ENCODE measurements at regions not wholly inside any gene's neighbourhood (a gene's known extent, or its start where the extent isn't known, plus 50 kb on each side); places are given as distances from the start of the nearest gene placed in this dataset.

DNA sequence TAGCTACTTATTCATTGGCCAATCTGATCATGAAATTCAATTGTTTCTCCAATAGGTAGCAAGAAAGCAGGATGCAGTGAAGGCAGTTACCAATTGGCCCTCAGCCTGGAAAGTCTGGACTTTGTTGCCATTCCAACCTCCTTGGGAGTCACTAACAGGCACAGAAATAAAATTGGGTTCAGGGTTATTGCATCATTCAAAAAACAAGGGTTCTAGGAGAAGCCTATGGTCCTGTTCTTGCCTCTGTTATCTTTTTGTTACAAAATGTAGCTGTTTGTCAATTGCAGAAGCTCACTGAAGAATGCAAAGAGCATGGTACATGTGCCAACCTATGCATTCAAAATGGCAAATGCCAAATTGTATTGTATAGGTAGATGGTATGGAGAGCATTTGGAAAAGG is 51.0 kb upstream of the CCNG1 start:
- no peak overlapping the region for H3K9ac ChIP-seq (ENCODE audit: low read length)
- H3K4me2 ChIP-seq (ENCODE audit: low read length), result no peak overlapping the region
- H3K79me2 ChIP-seq (replicated peaks; ENCODE audit: insufficient read depth, low read length), result no peaks in the 10 kb centered on the region
- TF ChIP-seq SMC3 (conservative IDR thresholded peaks at IDR 0.05; ENCODE audit: poor library complexity) (no peak), TAF1 (IDR thresholded peaks at IDR 0.05; ENCODE audit: low read depth) (no peak), POLR2AphosphoS5 (IDR thresholded peaks at IDR 0.05) (no peak), MXI1 (conservative IDR thresholded peaks at IDR 0.05; ENCODE audit: poor library complexity, severe bottlenecking) (no peak), EP300 (conservative IDR thresholded peaks at IDR 0.05; ENCODE audit: poor library complexity, severe bottlenecking) (no peak)
- TF ChIP-seq, protein P1, sequence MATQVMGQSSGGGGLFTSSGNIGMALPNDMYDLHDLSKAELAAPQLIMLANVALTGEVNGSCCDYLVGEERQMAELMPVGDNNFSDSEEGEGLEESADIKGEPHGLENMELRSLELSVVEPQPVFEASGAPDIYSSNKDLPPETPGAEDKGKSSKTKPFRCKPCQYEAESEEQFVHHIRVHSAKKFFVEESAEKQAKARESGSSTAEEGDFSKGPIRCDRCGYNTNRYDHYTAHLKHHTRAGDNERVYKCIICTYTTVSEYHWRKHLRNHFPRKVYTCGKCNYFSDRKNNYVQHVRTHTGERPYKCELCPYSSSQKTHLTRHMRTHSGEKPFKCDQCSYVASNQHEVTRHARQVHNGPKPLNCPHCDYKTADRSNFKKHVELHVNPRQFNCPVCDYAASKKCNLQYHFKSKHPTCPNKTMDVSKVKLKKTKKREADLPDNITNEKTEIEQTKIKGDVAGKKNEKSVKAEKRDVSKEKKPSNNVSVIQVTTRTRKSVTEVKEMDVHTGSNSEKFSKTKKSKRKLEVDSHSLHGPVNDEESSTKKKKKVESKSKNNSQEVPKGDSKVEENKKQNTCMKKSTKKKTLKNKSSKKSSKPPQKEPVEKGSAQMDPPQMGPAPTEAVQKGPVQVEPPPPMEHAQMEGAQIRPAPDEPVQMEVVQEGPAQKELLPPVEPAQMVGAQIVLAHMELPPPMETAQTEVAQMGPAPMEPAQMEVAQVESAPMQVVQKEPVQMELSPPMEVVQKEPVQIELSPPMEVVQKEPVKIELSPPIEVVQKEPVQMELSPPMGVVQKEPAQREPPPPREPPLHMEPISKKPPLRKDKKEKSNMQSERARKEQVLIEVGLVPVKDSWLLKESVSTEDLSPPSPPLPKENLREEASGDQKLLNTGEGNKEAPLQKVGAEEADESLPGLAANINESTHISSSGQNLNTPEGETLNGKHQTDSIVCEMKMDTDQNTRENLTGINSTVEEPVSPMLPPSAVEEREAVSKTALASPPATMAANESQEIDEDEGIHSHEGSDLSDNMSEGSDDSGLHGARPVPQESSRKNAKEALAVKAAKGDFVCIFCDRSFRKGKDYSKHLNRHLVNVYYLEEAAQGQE (IDR thresholded peaks at IDR 0.05; ENCODE audit: borderline replicate concordance), result no peak
- TF ChIP-seq, protein P2, sequence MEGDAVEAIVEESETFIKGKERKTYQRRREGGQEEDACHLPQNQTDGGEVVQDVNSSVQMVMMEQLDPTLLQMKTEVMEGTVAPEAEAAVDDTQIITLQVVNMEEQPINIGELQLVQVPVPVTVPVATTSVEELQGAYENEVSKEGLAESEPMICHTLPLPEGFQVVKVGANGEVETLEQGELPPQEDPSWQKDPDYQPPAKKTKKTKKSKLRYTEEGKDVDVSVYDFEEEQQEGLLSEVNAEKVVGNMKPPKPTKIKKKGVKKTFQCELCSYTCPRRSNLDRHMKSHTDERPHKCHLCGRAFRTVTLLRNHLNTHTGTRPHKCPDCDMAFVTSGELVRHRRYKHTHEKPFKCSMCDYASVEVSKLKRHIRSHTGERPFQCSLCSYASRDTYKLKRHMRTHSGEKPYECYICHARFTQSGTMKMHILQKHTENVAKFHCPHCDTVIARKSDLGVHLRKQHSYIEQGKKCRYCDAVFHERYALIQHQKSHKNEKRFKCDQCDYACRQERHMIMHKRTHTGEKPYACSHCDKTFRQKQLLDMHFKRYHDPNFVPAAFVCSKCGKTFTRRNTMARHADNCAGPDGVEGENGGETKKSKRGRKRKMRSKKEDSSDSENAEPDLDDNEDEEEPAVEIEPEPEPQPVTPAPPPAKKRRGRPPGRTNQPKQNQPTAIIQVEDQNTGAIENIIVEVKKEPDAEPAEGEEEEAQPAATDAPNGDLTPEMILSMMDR (IDR thresholded peaks at IDR 0.05; ENCODE audit: poor library complexity, severe bottlenecking), result no peak
- H3K36me3 ChIP-seq (ENCODE audit: insufficient read depth, low read length), result no peaks in the 10 kb centered on the region
- no peak overlapping the region for H3K27ac ChIP-seq (ENCODE audit: low read length)
- H4K20me1 ChIP-seq (ENCODE audit: insufficient read depth), result no peaks in the 10 kb centered on the region
- no peak overlapping the region for H3K4me3 ChIP-seq (ENCODE audit: low read length)
- H3K27me3 ChIP-seq (ENCODE audit: insufficient read depth, low read depth, low read length), result no peaks in the 10 kb centered on the region
- H3K9me3 ChIP-seq (ENCODE audit: low read length), result no peaks in the 10 kb centered on the region
- no peaks in the 10 kb centered on the region for H3F3A ChIP-seq (ENCODE audit: insufficient read depth, low read length, poor library complexity, severe bottlenecking)
- no peak overlapping the region for H2AFZ ChIP-seq (ENCODE audit: low read depth, low read length)
- no peaks in the 10 kb centered on the region for H3K9me2 ChIP-seq (ENCODE audit: insufficient read depth, low read length)

DNA sequence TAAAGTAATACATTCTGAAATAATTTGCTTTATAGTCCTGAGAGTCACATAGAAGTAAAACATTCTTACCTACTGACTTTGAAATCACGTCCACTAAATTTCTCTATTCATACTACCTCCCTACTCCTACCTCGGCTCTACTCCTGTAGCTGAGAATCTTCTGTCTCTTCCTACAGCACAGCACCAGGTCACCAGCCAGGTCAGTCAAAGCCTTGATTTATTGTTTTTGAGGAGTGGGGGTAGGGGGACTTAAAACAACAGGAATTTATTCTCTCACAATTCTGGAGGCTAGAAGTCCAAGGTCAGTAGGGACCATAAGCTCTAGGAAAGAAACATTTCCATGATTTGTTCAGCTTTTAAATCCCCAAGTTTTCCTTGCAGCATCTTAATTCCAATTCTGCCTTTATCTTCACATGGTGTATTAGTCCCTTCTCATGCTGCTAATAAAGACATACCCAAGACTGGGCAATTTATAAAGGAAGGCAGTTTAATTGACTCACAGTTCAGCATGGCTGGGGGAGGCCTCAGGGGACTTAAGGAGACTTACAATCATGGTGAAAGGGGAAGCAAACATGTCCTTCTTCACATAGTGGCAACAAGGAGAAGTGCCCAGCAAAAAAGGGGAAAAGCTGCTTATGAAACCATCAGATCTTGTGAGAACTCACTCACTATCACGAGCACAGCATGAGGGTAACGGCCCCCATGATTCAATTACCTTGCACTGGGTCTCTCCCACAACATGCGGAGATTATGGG is 49.6 kb upstream of the CCNG1 start:
- no peak overlapping the region for H3K27ac ChIP-seq (ENCODE audit: low read length)
- no peak overlapping the region for H3K4me3 ChIP-seq (ENCODE audit: low read length)
- no peaks in the 10 kb centered on the region for H3K36me3 ChIP-seq (ENCODE audit: insufficient read depth, low read length)
- no peaks in the 10 kb centered on the region for H4K20me1 ChIP-seq (ENCODE audit: insufficient read depth)
- TF ChIP-seq SMC3 (conservative IDR thresholded peaks at IDR 0.05; ENCODE audit: poor library complexity) (no peak), MXI1 (conservative IDR thresholded peaks at IDR 0.05; ENCODE audit: poor library complexity, severe bottlenecking) (no peak), EZH2 (IDR thresholded peaks at IDR 0.05; ENCODE audit: borderline replicate concordance, insufficient read depth, low read length, poor library complexity, severe bottlenecking) (no peak), TAF1 (IDR thresholded peaks at IDR 0.05; ENCODE audit: low read depth) (no peak), EP300 (conservative IDR thresholded peaks at IDR 0.05; ENCODE audit: poor library complexity, severe bottlenecking) (no peak), POLR2AphosphoS5 (IDR thresholded peaks at IDR 0.05) (no peak), RAD21 (conservative IDR thresholded peaks at IDR 0.05) (no peak)
- TF ChIP-seq, protein P2 (IDR thresholded peaks at IDR 0.05; ENCODE audit: poor library complexity, severe bottlenecking), result no peak
- TF ChIP-seq, protein P1 (IDR thresholded peaks at IDR 0.05; ENCODE audit: borderline replicate concordance), result no peak
- H3K9me3 ChIP-seq (ENCODE audit: low read length), result no peaks in the 10 kb centered on the region
- no peaks in the 10 kb centered on the region for H3F3A ChIP-seq (ENCODE audit: insufficient read depth, low read length, poor library complexity, severe bottlenecking)
- no peaks in the 10 kb centered on the region for H3K9me2 ChIP-seq (ENCODE audit: insufficient read depth, low read length)
- no peak overlapping the region for H3K4me2 ChIP-seq (ENCODE audit: low read length)
- no peak overlapping the region for H3K9ac ChIP-seq (ENCODE audit: low read length)
- H2AFZ ChIP-seq (ENCODE audit: low read depth, low read length), result no peak overlapping the region
- H3K79me2 ChIP-seq (replicated peaks; ENCODE audit: insufficient read depth, low read length), result no peaks in the 10 kb centered on the region
- no peaks in the 10 kb centered on the region for H3K27me3 ChIP-seq (ENCODE audit: insufficient read depth, low read depth, low read length)

All from neural cell (in vitro differentiated cells).